GM12878 (cell line): ENCODE measurements at regions not wholly inside any gene's neighbourhood (a gene's known extent, or its start where the extent isn't known, plus 50 kb on each side); places are given as distances from the start of the nearest gene placed in this dataset.

Source experiments
- DPF2 ChIP-seq: fragments of 450-650 bp; IDR thresholded peaks from 2 replicates; pipeline ENCODE4 v1.6.1; 2017; ENCODE audit warnings: mild to moderate bottlenecking
- EGR1 ChIP-seq, 2 experiments: IDR thresholded peaks; 1 replicate in 1 of 2; 2 replicates in 1 of 2; pipeline ENCODE4 v1.6.1; 2011 to 2012; ENCODE audit warnings: low read depth in 2 of 2, low read length in 2 of 2, borderline replicate concordance in 1 of 2, mild to moderate bottlenecking in 1 of 2, moderate library complexity in 1 of 2
- EP300 ChIP-seq, 2 experiments: fragments of 150-350 bp in 1 of 2; IDR thresholded peaks; 2 replicates each; pipeline ENCODE4 v1.6.1; 2011 to 2012; ENCODE audit warnings: low read depth in 2 of 2, low read length in 2 of 2, borderline replicate concordance in 1 of 2, improper control_type of control experiment in 1 of 2, inconsistent platforms in 1 of 2; ENCODE audit not compliant: control insufficient read depth in 1 of 2
- RAD51 ChIP-seq: fragments of 450-650 bp; IDR thresholded peaks from 2 replicates; pipeline ENCODE4 v1.6.1; 2016; ENCODE audit warnings: moderate library complexity, mild to moderate bottlenecking, inconsistent platforms
- RFX5 ChIP-seq: IDR thresholded peaks from 2 replicates; pipeline ENCODE4 v1.6.1; 2011; ENCODE audit warnings: low read depth, low read length, improper control_type of control experiment
- SMC3 ChIP-seq: IDR thresholded peaks from 2 replicates; pipeline ENCODE4 v1.6.1; 2011; ENCODE audit warnings: low read length, improper control_type of control experiment, borderline replicate concordance
- TF ChIP-seq, protein P1 (sequence below), 3 experiments: IDR thresholded peaks in 2 of 3; conservative IDR thresholded peaks in 1 of 3; 2 replicates each; pipeline ENCODE4 v1.5.1; 2011; ENCODE audit warnings: low read depth in 3 of 3, low read length in 3 of 3, mild to moderate bottlenecking in 3 of 3, control low read depth in 2 of 3, moderate library complexity in 2 of 3, inconsistent platforms in 1 of 3, mixed read lengths in 1 of 3; ENCODE audit not compliant: control insufficient read depth in 2 of 3, insufficient read depth in 1 of 3; ENCODE audit errors: extremely low read depth in 1 of 3

DNA sequence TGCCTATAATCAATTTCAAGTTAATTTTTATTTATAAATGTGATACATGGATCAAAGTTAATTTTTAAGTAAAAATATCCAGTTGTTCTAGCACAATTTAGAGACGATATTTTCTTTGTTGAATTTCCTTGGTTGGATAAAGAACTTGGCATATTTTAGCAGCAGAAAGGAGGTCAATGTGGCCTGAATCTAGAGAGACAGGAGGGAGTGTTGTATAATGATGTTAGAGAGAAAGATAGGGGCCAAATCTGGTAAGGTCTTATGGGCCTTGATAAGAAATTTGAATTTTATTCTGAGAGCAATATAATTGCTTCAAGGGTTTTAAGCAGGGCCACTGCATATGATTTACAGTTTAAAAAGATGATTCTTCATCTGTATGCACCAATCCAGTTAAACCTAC is 79.4 kb upstream of the OGFRL1 start:
- TF ChIP-seq SMC3, result no peak
- TF ChIP-seq EGR1 (IDR thresholded peaks at IDR 0.05; ENCODE audit: borderline replicate concordance in 1 of 2, low read depth in 2 of 2, low read length in 2 of 2), result no peak
- TF ChIP-seq, protein P1, sequence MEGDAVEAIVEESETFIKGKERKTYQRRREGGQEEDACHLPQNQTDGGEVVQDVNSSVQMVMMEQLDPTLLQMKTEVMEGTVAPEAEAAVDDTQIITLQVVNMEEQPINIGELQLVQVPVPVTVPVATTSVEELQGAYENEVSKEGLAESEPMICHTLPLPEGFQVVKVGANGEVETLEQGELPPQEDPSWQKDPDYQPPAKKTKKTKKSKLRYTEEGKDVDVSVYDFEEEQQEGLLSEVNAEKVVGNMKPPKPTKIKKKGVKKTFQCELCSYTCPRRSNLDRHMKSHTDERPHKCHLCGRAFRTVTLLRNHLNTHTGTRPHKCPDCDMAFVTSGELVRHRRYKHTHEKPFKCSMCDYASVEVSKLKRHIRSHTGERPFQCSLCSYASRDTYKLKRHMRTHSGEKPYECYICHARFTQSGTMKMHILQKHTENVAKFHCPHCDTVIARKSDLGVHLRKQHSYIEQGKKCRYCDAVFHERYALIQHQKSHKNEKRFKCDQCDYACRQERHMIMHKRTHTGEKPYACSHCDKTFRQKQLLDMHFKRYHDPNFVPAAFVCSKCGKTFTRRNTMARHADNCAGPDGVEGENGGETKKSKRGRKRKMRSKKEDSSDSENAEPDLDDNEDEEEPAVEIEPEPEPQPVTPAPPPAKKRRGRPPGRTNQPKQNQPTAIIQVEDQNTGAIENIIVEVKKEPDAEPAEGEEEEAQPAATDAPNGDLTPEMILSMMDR (IDR thresholded peaks at IDR 0.05 in 2 of 3, conservative IDR thresholded peaks at IDR 0.05 in 1 of 3; ENCODE audit: control insufficient read depth in 2 of 3, extremely low read depth in 1 of 3, insufficient read depth in 1 of 3, low read depth in 3 of 3, low read length in 3 of 3), result no peak
- no peak for TF ChIP-seq DPF2
- TF ChIP-seq RFX5, result no peak
- no peak for TF ChIP-seq RAD51
- no peak for TF ChIP-seq EP300 (IDR thresholded peaks at IDR 0.05; ENCODE audit: borderline replicate concordance in 1 of 2, control insufficient read depth in 1 of 2, low read depth in 2 of 2, low read length in 2 of 2)
